HG02938 (cell line): ENCODE measurements at regions not wholly inside any gene's neighbourhood (a gene's known extent, or its start where the extent isn't known, plus 50 kb on each side); places are given as distances from the start of the nearest gene placed in this dataset.
A peak's percentile ranks its signal among the peaks of the same experiment; 100 is the strongest.
"Not testable (repeated sequence)": the region's sequence is repeated elsewhere in the genome, so short reads cannot be mapped to it uniquely, and the experiment has no call there.

ENCODE experiments used
- ATAC-seq: cut with Tn5 transposase; IDR thresholded peaks from one replicate; pipeline ENCODE4 v1.9.1; 2021; ENCODE audit warnings: mild to moderate bottlenecking, moderate library complexity; ENCODE audit not compliant: unreplicated experiment

GRCh38 chr10:50997461-50997860, 76.8 kb upstream of the PRKG1 start:
- no peak for ATAC-seq

- ATAC-seq = no peak
Observed at GRCh38 chr10:50999163-50999562, 75.1 kb upstream of the PRKG1 start.

- no peak for ATAC-seq
Observed at GRCh38 chr10:51000164-51000563, 74.1 kb upstream of the PRKG1 start.

- ATAC-seq = no peak
Observed at GRCh38 chr10:51000976-51001375, 73.3 kb upstream of the PRKG1 start.

GRCh38 chr10:51001587-51001986, 72.7 kb upstream of the PRKG1 start:
- no peak for ATAC-seq

- ATAC-seq = no peak
Observed at GRCh38 chr10:51002469-51002868, 71.8 kb upstream of the PRKG1 start.

- ATAC-seq = no peak
Observed at GRCh38 chr10:51004776-51005175, 69.5 kb upstream of the PRKG1 start.

- no peak for ATAC-seq
Observed at GRCh38 chr10:51005551-51005950, 68.7 kb upstream of the PRKG1 start.

- ATAC-seq = no peak
Observed at GRCh38 chr10:51006686-51007085, 67.6 kb upstream of the PRKG1 start.

- ATAC-seq = no peak
Observed at GRCh38 chr10:51007781-51008180, 66.5 kb upstream of the PRKG1 start.

GRCh38 chr10:51008346-51008745, 65.9 kb upstream of the PRKG1 start:
- ATAC-seq = no peak

- ATAC-seq = peak; percentile 58
Observed at GRCh38 chr10:51010977-51011376, 63.3 kb upstream of the PRKG1 start.

GRCh38 chr10:51012073-51012472, 62.2 kb upstream of the PRKG1 start:
- no peak for ATAC-seq

GRCh38 chr10:51014680-51015389, 59.5 kb upstream of the PRKG1 start:
- no peak for ATAC-seq

GRCh38 chr10:51015390-51015754, 58.9 kb upstream of the PRKG1 start:
- not testable (repeated sequence) for ATAC-seq

- no peak for ATAC-seq
Observed at GRCh38 chr10:51020200-51020599, 54.1 kb upstream of the PRKG1 start.

- no peak for ATAC-seq
Observed at GRCh38 chr10:51022933-51023585, 51.2 kb upstream of the PRKG1 start.

- ATAC-seq = no peak
Observed at GRCh38 chr10:51023636-51024035, 50.7 kb upstream of the PRKG1 start.
